T47D (cell line): ENCODE measurements at regions not wholly inside any gene's neighbourhood (a gene's known extent, or its start where the extent isn't known, plus 50 kb on each side); places are given as distances from the start of the nearest gene placed in this dataset.

ENCODE experiments used
- DNase-seq, 2 experiments: peaks; one replicate each; pipeline versions ENCODE4 v3.0.0 to v3.0.0-alpha.2; 2011 to 2012; ENCODE audit warnings: low read depth in 1 of 2, low spot score in 1 of 2
- JUND ChIP-seq: IDR thresholded peaks from 2 replicates; pipeline ENCODE4 v1.6.1; 2012; ENCODE audit warnings: low read depth
- in situ Hi-C: cut with HindIII; loops from 2 replicates; pipeline ENCODE4 v1.10.0; 2016; ENCODE audit warnings: low sequenced_read_pairs, low pct_unique_long_range_greater_than_20kb

DNA sequence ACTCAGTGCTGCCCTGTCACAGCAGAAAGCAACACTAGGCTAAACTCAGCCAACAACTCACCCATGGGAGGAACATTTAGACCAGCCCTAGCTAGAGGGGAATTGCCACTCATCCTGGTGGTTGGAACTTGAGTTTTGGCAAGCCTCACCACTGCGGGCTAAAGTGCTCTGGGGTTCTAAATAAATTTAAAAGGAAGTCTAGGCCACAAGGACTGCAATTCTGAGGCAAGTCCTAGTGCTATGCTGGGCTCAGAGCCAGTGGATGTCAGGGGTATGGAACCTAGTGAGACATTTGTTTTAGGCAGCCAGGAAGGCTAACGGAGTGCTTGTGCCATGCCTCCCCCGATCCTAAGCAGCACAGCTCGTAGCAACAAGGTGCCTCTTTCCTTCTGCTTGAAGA, 78.0 kb downstream of the RGS13 start:
- TF ChIP-seq JUND, result no peak
- in situ Hi-C loops, result no loop called here
- no peak for DNase-seq

DNA sequence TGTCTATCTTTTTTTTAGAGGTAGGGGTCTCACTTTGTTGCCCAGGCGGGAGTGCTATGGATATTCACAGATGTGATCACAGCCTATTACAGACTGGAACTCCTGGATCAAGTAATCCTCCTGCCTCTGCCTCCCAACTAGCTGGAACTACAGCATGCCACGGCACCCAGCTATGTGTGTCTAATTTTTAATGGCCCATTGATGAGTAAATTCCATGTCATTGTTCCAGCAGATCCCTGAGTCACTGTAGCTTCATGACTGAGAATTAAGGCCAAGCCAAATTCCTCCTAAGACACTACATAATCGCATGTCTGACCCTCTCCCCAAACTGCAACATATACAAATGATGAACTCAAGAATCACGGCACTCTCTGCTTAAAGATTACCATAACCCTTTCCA, 84.2 kb upstream of the RGS2 start:
- in situ Hi-C loops, result no loop called here
- no peak for TF ChIP-seq JUND
- DNase-seq, result no peak

DNA sequence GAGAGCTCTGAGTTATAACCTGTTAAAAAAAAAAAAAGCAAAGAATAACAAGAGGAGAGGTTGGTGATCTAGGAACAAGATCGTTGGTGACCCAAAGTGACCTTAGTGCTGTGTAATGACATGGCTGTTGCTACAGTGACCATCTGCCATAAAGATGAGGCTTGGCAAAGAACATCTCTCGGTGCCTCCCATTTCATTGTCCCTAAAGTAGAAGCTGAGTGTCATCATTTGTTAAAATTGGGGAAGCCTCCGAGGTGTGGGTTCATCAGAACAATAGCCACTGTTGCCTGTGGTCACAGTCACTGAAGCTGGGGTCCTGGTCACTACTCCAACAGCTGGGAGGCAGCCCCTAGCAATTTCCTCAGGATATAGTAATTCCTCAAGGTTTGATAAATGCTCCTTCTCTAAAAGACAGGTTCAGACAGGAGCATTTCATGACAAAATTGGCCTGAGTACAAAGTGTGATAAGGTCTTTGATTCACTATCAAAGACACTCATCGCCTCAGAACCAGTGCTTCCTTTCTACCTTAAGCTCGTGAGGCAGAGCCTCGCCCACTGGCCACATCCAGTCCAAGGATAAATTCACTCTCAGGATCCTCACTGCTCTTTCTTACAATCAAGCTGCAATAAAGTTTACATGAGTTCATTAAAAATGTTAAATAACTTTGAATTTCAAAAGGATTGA, 81.9 kb upstream of the RGS2 start:
- DNase-seq, result no peak
- TF ChIP-seq JUND, result no peak
- in situ Hi-C loops, result no loop called here

DNA sequence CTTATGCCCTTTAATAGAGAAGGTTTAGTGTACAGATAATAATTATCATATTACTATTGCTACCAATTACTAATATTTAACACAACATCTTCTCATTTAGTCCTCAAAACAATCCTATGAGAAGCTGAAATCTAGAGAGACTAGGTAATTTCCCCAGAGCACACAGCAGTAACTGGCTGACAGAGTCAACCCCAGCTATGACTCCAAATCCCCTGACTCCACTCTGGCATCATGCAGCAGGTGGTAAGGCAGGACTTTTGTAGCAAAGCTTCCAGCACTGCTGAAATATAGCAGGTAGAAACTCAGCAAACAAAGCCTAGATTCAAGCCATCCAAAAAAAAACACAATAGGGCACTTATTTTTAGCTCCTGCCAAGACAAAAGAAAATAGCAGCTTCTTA, 79.3 kb upstream of the RGS2 start:
- TF ChIP-seq JUND, result no peak
- in situ Hi-C loops, result no loop called here
- no peak for DNase-seq

DNA sequence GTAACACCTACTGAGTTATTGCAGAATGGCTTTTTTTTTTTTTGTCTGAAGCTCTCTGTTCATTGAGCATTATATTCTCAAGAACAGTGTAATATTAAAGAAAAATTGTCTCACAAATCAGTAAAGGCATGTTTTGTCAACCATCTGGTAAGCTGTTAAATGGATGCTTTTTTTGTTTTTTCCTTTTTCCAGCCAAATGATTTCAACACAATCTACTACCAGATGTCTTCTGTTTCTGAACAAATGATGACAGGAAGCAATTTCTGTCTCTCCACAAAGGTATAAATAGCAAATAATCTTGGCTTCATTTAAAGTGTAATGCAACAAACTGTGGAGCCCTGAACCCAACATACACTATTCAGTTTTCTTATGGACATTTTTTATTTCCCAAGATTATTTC, 78.6 kb upstream of the RGS2 start:
- DNase-seq, result no peak
- TF ChIP-seq JUND, result no peak
- in situ Hi-C loops, result no loop called here

DNA sequence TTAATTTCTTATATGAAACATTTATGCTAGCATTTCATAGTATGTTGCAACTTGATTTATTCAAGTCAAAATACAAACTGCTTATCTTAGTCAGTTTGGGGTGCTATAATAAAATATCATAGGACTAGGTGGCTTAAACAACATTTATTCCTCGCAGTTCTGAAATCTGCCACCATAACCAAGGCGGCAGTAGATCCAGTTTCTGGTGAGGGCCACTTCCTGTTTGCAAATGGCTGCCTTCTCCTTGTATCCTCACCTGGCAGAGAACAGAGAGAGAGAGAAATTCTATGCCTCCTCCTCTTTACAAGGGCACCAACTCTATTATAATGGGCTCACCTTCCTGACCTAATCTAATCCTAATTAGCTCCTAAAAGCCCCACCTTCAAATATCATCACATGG, 76.1 kb upstream of the RGS2 start:
- in situ Hi-C loops, result no loop called here

DNA sequence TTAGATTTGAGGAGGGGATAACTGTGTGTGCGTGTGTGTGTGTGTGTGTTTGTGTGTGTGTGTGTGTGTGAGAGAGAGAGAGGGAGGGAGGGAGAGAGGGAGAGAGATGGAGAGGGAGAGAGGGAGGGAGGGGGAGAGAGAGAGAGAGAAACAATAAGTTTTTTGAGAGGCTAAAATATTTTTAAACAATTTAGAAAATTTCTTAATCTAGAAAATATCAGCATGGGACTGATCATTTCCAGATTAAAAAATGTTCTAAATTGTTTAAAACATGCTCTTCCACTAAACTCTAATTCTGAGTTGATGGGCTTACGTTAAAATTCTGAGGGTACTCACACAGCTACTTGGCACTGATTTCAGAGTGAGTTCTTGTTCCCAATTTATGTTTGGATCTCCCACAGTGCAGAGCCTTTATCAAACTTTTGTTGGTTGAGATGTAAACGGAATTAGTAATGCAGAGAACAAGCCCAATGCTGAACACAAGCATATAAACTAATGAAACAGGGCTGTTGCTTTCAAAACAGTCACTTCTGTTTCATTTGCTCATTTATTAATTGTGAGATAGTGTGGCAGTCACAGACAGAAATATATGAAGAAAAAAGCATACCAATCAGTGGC, 73.4 kb upstream of the RGS2 start:
- in situ Hi-C loops, result no loop called here
- TF ChIP-seq JUND, result no peak
- DNase-seq, result no peak

More for the DNA sequence above, 76.1 kb upstream of the RGS2 start:
- peak in 1 of 2 experiments; percentile 30 for DNase-seq
- no peak for TF ChIP-seq JUND

DNA sequence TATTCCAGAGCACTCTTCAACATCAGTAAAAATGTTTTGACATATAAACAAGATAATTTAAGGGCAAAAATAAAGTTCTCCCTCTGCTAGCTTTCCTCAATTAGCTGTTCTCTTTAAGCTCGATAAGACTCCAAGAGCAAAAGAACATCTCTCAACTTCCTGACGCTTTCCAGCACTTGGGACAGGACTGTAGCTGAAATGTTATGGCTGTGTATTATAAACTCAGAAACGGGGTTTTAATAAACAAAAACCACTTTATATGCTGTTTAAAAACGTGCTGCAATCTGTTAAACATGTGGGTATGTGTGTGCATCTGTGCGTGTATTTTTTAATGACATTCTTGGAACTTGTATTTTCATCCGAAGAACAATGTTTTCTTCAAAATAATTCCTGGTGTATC, 71.5 kb upstream of the RGS2 start:
- no peak for DNase-seq
- no peak for TF ChIP-seq JUND
- in situ Hi-C loops, result no loop called here

DNA sequence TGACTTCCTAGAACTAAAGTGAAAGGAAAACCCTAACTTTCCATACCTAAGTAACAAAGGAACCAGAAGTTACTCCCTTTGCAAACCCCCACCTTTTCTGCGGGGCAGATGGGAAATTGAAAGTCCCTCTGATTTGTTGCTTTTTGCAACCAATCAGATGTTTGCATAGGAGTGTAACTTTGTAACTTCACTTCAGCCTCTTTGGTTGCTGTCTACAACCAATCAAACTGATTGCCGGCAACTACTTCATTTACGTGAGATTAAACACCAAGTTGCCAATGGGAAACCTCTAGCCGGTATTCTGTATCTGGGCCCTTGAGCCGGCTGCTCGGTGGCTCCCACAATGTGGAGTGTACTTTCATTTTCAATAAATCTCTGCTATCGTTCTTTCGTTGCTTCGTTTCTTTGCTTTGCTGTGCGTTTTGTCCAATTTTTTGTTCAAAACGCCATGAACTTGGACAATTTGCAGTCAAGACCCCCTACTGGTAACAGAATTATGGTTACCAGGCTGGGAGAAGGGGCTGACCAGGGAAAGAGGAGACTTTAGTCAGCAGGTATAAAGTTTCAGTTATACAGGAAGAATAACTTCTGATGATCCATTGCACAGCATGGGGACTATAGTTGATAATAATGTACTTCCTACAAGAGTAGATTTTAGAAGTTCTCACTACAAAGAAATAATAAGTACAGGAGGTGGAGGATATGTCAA, 69.2 kb upstream of the RGS2 start:
- DNase-seq, result peak; percentile 37 to 95
- no peak for TF ChIP-seq JUND
- in situ Hi-C loops, result no loop called here

DNA sequence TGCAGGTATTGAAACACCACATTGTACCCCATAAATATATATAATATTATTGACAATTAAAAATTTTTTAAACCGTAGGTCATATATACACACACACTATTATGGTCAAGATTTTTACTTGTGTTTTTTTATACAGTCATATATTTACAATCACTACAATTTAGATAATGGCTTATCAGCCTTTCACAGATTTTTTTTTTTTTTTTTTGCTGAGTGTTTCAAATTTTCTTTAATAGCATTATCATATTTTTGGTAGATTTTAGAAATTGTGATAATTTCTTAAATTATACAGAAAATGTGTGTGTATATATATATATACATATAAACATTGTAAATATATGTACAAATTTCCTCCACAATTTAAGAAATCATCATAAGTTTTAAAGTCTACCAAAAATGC, 68.6 kb upstream of the RGS2 start:
- DNase-seq, result no peak
- in situ Hi-C loops, result no loop called here
- no peak for TF ChIP-seq JUND

DNA sequence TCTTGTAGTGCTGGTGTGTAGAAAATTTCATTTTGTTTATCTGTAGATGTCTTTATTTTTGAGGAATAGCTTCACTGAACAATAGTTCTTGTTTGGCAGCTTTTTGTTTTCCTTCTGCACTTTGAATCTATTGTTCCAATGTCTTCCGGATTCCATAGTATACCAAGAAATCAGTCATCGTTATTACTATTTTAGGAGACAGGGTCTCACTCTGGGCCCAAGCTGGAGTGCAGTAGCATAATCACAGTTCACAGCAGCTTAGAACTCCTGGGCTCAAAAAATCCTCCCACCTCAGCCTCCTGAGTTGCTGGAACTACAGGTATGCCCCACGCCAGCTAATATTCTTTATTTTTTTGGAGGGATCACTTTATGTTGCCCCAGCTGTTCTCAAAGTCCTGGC, 67.7 kb upstream of the RGS2 start:
- no peak for DNase-seq
- TF ChIP-seq JUND, result no peak
- in situ Hi-C loops, result no loop called here

DNA sequence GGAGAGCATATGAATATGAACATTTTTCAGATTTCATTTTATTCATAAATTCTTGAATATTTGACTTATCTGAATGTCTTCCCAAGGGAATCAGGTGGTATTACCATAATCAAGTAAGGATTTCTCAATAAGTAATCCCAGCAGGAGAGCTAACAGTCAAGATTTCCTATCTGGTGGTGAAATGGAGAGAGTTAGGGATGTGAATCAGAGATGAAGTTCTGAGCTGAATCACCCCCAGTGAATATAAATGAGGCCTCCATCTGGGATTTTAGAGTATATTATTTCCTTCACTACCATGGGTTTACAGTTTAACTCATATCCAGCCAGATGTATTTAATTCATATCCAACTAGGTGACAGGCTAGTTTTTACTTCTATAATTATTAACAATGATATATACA, 61.5 kb upstream of the RGS2 start:
- no peak for TF ChIP-seq JUND
- in situ Hi-C loops, result no loop called here
- DNase-seq, result no peak

DNA sequence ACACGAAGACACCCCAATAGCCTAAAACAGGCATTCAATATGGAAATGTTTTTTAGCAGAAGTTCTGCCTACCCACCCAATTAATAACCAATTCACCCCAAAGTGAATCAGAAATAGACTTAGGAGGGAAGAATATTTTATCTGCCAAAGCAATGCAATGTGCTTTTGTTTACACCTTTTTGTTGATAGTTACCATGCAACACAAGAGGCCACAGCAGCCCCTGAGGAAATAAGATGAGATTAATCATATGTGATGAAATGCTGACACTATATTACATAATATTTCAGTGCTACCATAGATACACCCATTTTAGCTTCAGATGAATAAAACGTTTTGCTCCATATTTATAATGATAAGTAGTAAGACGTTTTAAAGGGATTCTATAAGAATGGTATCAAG, 60.9 kb upstream of the RGS2 start:
- in situ Hi-C loops, result no loop called here
- DNase-seq, result no peak
- no peak for TF ChIP-seq JUND
